Renal cortex interstitium (tissue), 11 donors: ENCODE measurements at regions not wholly inside any gene's neighbourhood (a gene's known extent, or its start where the extent isn't known, plus 50 kb on each side); places are given as distances from the start of the nearest gene placed in this dataset.

ENCODE experiments used
- DNase-seq, 11 donors: peaks; one replicate each; pipeline ENCODE4 v3.0.0-alpha.2; 2013; ENCODE audit warnings: low read depth in 9 of 11, low spot score in 4 of 11; ENCODE audit errors: extremely low read depth in 1 of 11

DNA sequence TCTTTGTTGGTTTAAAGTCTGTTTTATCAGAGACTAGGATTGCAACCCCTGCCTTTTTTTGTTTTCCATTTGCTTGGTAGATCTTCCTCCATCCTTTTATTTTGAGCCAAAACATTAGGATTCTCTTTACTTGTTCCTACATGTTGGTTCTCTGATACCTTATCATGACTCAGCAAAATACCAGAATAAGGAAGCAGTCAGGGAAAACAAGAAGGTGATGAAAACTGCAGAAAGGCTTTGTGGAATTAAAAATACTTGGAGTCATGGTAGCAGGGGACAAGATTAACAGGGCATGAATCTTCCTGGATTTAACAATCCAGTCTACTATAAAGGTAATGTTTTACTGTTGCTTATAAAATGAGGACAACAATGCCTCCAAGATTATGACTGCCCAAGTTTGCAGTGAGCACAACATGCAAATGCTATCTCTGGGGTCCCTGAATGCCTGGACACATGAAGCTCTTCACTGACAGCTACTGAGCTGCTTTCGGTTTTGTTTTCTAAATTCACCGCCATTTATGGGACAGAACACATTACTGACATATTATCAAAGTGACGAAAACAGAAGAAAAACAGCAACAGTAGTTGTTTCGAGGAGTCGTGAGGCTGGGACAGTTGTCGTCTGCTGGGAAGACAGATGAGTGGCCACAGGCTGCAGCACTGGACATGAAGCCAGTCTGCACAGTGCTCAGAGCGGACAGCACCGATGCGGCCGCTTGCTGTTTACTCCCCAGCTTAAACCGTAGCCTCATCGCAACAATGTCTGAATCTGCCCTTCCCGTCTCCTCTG, 174.5 kb upstream of the DKK2 start:
- no peak for DNase-seq

DNA sequence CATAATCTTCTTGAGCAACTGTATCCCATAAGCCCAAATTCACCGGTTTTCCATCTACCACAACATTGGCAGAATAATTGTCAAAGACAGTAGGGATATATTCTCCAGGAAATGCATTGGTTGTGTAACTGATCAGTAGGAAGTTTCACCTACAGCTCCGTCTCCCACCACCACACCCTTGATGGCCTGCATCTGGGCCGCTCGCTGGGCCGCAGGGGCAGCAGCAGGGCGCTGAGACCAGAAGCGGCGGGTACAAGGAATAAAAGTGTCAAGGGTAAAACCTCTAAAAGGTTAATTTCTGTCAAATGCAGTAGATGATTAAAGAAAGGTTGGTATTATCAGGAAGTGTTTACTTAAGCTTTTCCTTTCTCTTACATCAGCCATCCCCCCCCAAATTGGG, 167.6 kb upstream of the DKK2 start:
- no peak for DNase-seq

DNA sequence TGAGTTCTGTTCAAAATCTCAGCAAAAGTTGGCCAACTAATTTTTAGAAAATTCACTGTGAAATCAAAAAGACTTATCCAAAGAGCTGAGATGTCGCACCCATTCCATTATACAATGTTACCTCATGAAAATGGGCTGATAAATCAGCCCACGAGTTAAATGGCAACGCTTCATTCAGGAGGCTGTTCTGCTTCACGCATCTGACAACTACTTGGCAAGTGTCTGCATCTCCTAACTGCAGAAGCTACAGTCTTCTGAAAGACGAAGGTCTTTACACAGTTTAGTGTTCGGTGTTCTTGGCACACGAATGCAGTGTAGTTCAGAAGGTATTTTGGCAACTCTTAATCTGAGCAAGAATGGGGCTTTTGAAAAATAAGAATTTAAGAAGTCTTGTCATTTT, 166.6 kb upstream of the DKK2 start:
- no peak for DNase-seq

DNA sequence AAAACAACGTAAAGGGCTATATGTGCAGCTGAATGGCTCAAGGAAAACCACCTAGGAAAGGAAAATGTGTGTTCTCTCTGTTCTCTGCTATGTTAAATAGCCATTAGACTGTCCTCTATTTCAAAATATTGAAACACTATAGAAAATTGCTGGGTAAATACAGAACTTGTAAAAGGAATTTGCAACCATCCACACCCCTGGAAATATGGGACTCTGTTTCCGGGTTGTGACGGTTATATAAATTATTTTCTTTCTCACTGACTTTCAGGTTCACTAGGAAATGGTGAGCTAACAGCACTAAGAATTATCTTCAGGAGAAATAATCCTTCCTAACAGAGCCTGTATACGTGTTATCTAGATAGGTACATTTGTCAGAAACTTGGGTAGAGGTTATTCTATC, 161.0 kb upstream of the DKK2 start:
- DNase-seq: no peak

DNA sequence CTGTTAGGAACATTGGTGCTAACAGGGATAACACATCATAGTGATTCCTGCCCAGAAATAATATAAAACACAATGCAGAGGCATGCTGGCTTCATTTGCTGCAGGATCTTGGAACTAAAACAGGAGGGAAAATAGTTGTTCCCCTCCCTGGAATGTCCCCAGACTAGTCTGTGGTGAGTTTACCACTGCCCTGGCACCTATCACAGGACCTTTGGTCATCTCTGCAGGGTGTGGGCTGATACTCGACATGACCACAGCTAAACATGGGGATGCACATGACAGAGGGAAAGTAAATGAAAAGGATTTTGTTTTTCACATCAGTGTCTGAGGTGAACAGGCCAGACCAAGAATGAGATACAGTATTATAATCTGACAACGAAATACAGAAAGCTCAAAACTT, 160.2 kb upstream of the DKK2 start:
- DNase-seq: no peak

DNA sequence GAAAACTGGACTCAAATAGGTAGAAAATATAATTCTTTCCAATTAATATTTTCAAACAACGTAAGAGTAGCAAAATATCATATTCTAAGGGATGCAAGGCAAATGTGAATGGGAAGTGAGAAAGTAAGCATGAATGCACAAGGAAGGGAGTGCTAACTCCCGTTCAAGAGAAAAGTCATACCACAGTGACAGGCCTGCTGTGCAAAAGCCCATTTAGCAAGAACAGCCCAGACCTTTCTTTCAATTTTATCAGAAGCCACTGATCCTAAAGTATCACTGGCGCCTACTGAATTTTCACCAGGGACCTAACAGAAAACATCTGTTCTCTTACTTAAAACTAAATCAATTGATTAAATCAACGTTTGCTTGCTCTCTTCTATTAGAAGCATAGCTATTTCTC, 157.9 kb upstream of the DKK2 start:
- no peak for DNase-seq

DNA sequence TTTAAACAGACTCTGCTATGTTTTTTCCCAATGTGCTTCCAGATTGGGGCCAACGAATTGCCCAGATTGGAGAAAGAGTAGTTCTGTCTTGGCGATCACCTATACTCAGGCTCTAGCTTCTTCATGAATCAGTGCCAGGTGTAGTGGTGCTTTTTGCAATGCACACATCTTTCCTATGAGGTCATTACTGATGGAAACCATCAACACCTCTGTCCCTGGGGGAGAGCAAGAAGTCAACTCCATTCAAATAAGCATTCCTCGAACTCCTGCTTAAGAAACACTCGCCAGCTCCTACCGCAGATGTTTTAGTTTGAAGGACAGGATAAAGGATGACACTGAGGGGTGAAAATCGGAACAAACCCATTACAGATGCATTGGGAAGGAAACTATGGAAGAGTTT, 156.5 kb upstream of the DKK2 start:
- DNase-seq: no peak

DNA sequence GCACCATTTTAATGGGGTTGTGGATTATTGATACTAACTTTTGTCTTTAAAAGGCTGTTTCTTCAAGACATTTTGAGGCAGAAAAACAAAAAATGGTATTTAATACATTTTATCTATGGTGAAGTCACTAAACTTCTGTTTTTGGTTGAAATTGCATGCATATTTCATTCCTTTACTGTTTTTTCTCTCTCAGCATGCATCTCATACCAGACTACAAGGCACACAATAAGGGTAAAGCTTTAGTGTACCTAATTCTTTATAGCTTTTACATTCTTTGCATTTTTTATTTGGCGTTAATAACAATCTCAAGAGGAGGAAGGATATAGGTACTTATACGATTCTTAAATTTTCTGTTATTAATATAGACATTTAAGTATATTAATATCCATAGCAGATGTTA, 151.0 kb upstream of the DKK2 start:
- DNase-seq: no peak

DNA sequence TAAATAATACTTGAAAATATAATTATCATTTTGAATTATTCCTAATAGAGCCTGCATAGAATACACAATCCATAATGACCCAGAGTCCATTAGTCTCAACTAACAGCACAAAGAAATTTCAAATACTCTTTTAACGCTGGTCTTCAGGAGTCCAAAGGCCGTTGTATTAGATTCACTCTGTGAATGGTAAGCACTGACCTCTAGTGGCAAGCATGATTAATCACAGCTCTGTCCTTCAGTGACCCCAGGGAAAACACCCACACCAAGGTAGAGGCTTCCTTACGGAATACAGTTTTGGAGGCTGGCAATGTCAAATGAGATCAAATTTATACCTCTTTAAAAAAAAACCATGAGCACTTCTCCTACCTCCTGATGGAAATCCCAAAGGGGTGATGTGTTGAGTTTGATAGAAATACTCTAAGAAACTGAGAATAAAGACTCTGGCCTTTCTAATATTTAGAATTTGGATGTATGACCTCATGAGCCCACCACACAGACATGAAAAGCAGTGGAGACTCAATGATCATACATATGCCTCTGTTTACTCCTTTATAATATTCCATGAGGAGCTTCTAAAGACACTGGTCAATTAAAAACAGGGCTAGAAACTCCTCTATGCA, 147.2 kb upstream of the DKK2 start:
- peak; percentile 7 to 66 (median 36) for DNase-seq

DNA sequence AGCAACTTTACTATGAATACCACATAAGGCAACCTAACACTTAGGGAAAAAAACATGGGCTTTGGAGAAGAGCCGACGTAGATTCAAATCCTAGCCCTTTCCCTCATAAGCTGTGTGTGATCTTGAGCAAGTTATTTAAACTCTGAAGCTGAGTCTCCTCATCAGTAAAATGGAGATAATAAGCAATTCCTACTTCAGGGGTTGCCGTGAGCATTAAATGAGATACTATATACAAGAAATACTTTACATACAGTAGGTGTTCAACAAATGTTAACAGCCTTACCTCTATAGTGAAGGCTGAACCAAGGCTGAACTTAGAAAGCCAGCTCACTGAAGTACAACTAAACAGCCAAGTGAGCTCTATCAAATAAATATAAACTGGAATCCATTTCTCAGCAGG, 146.2 kb upstream of the DKK2 start:
- DNase-seq: no peak

DNA sequence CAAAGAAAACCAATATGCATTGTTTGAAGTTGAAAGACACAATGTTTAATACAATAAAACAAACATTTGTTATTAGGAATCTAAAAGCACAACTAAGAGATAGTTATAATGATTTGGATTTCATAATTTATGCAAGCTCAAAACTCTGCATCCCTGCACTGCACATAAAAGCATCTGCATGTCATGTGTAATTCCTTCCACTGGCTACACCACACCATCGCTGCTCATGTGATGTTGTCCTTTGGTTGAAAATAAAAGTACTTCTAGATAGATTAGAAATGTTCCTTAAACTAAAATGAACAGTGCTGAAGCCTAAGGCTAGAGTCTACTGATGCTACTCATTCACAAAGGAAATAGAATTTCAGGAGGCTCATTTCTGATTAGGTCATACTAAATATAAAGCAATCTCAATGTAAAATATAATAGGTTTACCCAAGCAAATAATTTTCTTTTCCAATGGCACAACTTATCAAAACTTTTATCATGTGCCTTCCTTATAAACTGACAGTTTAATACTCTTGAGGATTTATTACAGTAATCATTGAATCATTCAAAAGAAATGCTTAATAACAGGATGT, 130.8 kb upstream of the DKK2 start:
- no peak for DNase-seq

DNA sequence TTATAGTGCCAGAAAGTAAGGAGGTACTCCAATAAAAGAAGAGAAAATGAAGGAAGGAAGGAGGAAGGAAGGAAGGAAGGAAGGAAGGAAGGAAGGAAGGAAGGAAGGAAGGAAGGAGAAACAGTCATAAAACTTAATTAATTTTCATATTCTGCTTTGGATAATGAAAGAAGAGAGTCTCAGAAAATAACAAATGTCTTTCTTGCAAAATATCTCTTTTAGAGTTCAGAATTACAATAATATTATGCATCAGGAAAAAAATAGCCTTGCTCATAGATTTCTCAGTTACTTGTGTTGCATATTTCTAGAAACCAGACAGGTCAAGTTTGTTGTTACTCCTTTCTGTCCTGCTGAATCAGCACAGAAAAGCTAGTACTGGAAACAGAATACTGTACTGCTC, 130.1 kb upstream of the DKK2 start:
- DNase-seq: no peak

DNA sequence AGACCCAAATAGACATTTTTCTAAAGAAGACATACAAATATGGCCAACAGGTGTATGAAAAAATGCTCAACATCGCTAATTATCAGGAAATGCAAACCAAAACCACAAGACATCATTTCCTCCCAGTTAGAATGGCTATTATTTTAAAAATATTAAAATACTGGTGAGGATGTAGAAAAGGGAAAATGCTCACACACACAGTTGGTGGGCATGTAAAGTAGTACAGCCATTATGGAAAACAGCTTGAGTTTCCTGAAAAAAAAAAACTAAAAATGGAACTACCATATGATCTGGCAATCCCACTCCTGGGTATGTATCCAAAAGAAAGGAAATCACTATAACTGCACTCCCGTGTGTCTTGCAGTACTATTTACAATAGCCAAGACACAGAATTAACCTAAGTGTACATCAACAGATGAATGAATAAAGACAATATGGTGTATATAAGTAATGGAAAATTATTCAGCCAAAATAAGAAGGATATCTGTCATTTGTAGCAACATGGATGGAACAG, 128.9 kb upstream of the DKK2 start:
- DNase-seq: no peak

DNA sequence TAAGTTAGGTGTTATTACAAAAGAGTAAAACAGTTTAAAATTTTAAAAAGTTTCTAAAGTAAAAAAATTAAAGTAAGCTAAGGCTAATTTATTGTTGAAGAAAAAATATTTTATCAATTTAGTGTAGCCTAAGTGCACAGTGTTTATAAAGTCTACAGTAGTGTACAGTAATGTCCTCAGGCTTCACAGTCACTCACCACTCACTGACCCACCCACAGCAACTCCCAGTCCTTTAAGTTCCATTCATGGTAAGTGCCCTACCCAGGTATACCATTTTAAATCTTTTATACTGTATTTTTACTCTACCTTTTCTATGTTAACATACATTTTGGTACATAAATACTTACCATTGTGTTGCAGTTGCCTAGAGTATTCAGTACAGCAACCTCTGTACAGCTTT, 120.3 kb upstream of the DKK2 start:
- DNase-seq: no peak

DNA sequence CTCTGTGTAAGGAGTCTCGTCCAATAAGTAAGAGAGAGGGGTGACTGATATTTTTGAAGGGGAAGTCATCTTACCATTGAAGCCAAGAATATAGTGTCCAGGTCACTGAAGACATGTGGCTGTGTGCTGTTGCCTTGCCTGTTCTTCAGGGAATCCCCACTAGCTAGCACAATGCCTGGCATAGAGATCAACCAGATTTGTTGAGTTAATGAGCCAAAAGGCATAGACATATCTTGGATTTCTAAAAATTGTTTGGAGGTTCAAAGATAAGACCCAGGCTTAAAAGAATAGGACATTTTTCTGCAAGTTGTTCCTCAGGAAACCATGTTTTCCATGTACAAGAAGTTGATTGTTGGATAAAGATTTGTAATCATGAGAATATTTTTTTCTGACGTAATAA, 119.3 kb upstream of the DKK2 start:
- no peak for DNase-seq

DNA sequence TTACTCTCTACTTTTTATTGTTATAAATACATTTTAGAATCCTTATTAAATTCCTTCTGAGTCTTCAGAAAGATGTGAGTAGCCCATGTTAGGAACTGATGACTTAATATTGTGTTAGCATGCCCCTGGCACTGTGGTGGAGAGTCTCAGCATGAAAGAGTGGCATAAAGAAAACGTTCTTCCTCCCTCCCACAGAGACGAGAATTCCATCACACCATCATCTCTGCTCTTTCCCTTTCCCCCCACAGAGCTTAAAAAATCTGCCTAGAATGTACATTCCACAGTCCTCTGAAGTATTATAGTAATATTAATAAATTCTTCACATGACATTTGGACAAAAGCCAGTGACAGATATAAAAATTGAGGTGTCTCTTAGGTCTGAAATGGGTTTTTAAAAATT, 117.8 kb upstream of the DKK2 start:
- DNase-seq: no peak

DNA sequence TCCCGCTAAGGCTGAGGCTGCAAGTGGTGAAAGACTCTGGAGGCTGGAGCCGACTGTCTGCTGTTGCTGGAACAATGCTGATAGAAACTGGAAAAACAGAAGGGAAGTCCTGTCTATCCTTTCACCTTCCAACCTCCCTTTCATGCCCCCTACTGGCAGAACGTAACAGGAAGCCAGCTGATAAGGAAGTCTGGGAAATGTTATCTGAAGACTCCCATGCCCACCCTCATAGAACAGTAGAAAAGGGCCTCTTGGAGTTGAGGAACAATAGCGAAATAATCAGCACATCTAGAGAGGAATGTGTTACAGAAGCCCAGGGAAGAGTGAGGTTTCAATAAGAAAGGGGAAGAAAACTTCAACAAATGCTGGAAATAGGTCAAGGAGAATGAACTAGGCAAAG, 117.1 kb upstream of the DKK2 start:
- no peak for DNase-seq

DNA sequence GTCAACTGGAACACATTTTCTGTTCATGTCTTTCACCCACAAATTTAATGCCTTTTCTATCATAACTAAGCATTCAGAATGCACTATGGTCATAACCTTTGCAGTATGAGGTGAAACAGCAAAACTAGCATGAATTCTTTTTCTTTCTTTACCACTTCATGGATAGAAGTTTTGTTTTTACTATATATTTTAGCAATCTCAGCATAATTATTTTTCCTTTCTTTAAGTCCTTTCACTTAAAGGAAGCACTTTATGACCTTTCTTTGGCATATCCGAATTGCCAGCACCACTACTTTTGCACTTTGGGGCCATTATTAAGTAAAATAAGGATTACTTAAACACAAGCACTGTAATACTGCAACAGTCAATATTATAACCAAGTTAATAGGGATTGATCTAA, 115.1 kb upstream of the DKK2 start:
- DNase-seq: no peak

DNA sequence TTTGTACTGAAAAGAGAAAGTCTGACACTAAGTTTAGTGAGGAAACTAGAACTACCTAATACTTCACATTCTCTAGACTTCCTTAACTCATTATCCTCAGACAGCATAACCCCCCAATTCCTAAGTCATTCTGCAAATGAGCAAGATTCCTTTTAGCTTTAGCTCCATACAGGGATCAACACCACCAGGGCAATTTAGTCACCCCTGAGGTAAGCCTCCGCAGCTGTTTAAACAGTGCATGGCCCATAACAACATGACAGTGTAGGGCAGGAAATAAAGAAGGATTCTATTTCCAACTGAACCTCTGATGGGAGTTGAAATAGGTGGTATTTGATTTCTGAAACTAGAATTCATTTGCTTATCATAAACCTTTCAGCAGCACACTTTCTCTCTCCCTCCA, 112.8 kb upstream of the DKK2 start:
- peak in 1 of 11 donors; percentile 8 for DNase-seq

DNA sequence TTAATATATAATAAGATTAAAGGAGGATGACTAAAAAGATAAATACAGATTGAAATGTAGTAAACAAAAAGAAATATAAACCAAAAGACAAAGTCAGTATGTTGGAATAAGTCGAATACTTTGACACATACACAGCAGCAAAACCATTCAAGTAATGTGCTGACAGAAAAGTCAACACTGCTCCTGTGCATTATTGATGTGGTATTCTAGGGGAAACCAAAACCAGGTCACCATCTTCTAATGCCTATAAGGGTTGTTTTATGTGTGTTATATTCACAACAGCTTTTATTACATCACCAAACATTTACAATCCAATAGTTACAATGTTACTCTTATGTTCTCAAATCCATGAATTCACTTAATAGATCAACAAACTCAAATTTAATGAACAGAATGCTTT, 111.8 kb upstream of the DKK2 start:
- no peak for DNase-seq

DNA sequence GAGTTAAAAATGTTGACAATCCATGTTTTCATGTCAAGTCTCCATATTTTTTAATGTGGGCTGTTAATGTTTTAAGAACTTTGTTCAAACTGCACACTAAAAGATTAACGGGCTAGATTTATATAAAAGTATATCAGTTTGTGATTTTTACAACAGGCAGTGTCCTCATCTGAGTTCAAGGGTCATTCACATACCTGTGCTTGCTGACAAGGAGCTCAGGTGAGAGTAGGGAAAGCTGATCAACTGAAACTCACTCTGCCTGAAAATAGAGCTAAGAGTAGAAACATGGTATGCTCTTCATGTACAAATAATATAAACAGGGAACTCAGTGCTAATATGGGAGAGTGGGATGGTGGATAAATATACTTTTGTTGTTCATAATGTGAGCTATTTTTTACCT, 102.3 kb upstream of the DKK2 start:
- no peak for DNase-seq
